ENCODE measurements at regions not wholly inside any gene's neighbourhood (a gene's known extent, or its start where the extent isn't known, plus 50 kb on each side); places are given as distances from the start of the nearest gene placed in this dataset.

GRCh38 chr2:4188561-4188960 is 485.2 kb downstream of the DCDC2C start:
- in situ Hi-C loops (cut with MboI) (no loop called here), intact Hi-C loops (cut with micrococcal nuclease; ENCODE audit: unreplicated experiment) (no loop called here)
- Histone ChIP-seq H3K27me3 (replicated peaks in 1 of 2; ENCODE audit: control insufficient read depth in 2 of 2, insufficient read depth in 2 of 2, low read length in 1 of 2) (no peaks in the 10 kb centered on the region), H2AFZ (ENCODE audit: control insufficient read depth, low read depth, low read length) (no peak overlapping the region), H3K79me2 (ENCODE audit: control insufficient read depth, insufficient read depth, low read length) (no peaks in the 10 kb centered on the region), H3K4me3 (no peak overlapping the region), H3K4me2 (ENCODE audit: control insufficient read depth, insufficient read depth) (no peak overlapping the region), H3K4me1 (ENCODE audit: control insufficient read depth, insufficient read depth, low read length) (no peaks in the 10 kb centered on the region), H4K20me1 (ENCODE audit: control insufficient read depth, insufficient read depth) (no peaks in the 10 kb centered on the region), H3K9ac (ENCODE audit: control insufficient read depth, insufficient read depth, low read length) (no peak overlapping the region), H3K36me3 (ENCODE audit: control insufficient read depth in 2 of 2, insufficient read depth in 2 of 2, low read length in 1 of 2) (no peaks in the 10 kb centered on the region), H3K9me3 (replicated peaks; ENCODE audit: control insufficient read depth, insufficient read depth, low read length) (no peaks in the 10 kb centered on the region), H3K27ac (ENCODE audit: control insufficient read depth, insufficient read depth) (no peak overlapping the region)
- DNase-seq (ENCODE audit: low read depth, low spot score) (no peak), ATAC-seq (no peak), FAIRE-seq (no peak)
- ChIA-PET SMC1A (ENCODE audit: uncharacterized antibody, unreplicated experiment) (no interaction called here), POLR2A (no interaction called here), RAD21 (ENCODE audit: unreplicated experiment) (no interaction called here), CTCF (no interaction called here)
- WGBS (ENCODE audit: insufficient coverage, insufficient replicate concordance, low lambda C conversion rate, missing lambda C conversion rate): 0% methylated on average over 2 of the region's 2 CpGs
- BruUV-seq (replicated peaks): no TSS peak
- TF ChIP-seq ASH2L (IDR thresholded peaks at IDR 0.05; ENCODE audit: borderline replicate concordance, low read depth): no peak
- TF ChIP-seq, protein P1, sequence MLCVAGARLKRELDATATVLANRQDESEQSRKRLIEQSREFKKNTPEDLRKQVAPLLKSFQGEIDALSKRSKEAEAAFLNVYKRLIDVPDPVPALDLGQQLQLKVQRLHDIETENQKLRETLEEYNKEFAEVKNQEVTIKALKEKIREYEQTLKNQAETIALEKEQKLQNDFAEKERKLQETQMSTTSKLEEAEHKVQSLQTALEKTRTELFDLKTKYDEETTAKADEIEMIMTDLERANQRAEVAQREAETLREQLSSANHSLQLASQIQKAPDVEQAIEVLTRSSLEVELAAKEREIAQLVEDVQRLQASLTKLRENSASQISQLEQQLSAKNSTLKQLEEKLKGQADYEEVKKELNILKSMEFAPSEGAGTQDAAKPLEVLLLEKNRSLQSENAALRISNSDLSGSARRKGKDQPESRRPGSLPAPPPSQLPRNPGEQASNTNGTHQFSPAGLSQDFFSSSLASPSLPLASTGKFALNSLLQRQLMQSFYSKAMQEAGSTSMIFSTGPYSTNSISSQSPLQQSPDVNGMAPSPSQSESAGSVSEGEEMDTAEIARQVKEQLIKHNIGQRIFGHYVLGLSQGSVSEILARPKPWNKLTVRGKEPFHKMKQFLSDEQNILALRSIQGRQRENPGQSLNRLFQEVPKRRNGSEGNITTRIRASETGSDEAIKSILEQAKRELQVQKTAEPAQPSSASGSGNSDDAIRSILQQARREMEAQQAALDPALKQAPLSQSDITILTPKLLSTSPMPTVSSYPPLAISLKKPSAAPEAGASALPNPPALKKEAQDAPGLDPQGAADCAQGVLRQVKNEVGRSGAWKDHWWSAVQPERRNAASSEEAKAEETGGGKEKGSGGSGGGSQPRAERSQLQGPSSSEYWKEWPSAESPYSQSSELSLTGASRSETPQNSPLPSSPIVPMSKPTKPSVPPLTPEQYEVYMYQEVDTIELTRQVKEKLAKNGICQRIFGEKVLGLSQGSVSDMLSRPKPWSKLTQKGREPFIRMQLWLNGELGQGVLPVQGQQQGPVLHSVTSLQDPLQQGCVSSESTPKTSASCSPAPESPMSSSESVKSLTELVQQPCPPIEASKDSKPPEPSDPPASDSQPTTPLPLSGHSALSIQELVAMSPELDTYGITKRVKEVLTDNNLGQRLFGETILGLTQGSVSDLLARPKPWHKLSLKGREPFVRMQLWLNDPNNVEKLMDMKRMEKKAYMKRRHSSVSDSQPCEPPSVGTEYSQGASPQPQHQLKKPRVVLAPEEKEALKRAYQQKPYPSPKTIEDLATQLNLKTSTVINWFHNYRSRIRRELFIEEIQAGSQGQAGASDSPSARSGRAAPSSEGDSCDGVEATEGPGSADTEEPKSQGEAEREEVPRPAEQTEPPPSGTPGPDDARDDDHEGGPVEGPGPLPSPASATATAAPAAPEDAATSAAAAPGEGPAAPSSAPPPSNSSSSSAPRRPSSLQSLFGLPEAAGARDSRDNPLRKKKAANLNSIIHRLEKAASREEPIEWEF (IDR thresholded peaks at IDR 0.05; ENCODE audit: insufficient replicate concordance, low read depth, low read length): no peak
- TF ChIP-seq SMC3 (IDR thresholded peaks at IDR 0.05; ENCODE audit: borderline replicate concordance, low read length): no peak

Data from GM12878 (cell line).